ENCODE measurements at regions not wholly inside any gene's neighbourhood (a gene's known extent, or its start where the extent isn't known, plus 50 kb on each side); places are given as distances from the start of the nearest gene placed in this dataset.

DNA sequence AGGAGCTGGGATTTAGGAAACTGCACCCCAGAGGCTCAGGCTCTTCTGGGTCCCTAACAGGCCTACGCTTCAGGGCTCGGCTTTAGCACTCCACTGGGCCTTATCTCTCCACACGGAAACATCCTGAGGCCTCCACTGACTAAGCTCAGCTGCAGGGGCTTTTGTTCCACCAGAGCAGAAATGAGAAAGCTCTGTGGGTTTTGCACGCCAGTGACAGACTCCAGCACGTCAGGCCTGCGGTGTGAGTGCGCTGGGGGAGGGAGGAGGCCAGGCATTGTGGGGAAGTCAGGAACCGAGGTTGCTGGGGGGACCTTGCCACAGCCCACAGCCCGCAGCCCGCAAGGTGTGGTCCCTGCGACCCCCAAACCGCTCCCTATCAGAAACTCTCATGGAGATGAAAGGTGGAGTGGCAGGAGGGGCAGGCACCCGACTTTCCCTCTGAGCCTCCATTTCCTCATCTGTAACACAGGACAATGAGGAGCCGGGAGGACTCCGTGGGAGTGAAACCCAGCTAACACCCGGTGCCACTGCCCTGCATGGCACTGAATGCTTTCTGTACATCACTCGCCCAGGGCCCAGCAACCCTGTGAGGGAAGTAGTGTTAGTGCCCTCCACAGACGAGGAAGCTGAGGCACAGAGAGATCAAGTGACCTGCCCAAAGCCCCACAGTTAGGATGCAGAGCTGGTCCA lies 106.5 kb downstream of the TPRA1 start:
- no peak for DNase-seq

GRCh38 chr3:127483005-127483641 lies 107.4 kb downstream of the TPRA1 start:
- no peak for DNase-seq

GRCh38 chr3:127482216-127483004 lies 108.1 kb downstream of the TPRA1 start:
- DNase-seq: peak; percentile 64

DNA sequence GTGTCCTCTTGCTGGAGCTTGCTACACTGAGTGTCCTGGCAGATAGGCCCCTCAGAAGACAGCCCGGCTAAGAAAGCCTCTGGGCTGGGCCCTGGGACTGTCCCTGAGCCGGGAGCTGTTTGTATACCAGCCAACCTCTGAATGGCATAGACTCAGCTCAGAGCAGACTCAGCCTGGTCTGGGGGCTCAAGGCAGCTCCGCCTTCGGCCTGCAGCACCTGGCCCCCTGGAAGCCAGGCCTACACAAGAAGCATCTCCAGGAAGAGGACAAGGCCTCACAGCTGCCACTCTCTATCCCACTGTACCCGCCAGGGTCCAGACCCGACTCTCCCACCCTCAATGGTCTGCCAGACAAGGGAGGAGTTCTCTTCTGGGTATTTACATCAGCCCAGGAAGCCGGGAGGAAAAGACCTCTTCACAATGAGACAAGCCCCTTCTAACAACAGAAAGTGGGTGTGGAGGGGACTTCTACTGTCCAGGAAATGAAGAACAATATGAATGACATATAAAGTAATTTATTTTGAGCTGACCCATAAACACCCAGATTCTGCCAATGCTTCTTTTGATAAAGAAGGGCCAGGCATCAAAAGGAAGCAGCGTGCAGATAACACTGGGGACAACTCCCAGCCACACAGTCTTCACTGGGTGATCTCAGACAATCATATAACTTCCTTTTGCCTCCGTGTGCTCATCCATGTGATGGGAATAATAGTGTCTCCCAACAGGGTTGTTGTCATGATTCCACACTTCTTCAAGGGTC lies 110.2 kb downstream of the TPRA1 start:
- DNase-seq: no peak

GRCh38 chr3:127479449-127479848 lies 111.1 kb downstream of the TPRA1 start:
- no peak for DNase-seq

DNA sequence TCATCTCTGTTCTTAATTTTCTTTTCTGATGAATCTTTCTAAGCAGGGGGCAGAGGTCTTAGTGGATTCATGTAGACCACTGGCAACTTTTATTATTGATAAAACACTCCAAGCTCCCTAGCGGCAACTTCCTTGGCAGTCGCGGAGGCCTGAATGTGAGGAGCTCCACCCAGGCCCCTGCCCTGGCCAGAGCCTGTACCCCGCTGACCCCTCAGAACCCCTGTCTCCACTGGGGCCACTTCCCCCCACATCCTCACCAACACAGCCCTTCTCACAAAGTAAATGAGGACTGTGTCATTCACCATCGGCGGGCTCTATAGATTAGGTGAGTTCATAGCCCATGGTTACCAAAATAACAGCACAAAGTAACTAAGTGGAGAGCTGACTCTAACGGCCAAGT lies 111.6 kb downstream of the TPRA1 start:
- DNase-seq: no peak

DNA sequence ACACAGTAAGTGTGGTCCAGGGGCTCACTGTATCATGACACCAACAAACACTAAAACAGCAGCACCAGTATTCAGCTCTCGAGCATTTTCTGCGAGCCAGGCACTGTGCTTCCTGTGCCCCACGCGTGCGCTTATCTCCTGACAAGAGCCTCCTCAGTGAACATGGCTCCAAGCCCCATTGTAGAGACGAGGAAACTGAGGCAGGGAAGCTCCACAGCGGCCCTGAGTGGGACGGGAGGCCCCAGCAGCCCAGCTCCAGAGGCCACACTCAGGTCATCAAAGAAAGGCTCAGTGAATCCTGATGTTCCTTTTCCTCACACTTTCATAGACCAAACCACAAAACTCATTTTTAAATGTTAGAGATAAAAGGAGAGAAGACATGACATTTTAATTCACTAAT lies 113.1 kb downstream of the TPRA1 start:
- no peak for DNase-seq

- no peak for DNase-seq
These were observed 113.6 kb downstream of the TPRA1 start for GRCh38 chr3:127476936-127477335.

DNA sequence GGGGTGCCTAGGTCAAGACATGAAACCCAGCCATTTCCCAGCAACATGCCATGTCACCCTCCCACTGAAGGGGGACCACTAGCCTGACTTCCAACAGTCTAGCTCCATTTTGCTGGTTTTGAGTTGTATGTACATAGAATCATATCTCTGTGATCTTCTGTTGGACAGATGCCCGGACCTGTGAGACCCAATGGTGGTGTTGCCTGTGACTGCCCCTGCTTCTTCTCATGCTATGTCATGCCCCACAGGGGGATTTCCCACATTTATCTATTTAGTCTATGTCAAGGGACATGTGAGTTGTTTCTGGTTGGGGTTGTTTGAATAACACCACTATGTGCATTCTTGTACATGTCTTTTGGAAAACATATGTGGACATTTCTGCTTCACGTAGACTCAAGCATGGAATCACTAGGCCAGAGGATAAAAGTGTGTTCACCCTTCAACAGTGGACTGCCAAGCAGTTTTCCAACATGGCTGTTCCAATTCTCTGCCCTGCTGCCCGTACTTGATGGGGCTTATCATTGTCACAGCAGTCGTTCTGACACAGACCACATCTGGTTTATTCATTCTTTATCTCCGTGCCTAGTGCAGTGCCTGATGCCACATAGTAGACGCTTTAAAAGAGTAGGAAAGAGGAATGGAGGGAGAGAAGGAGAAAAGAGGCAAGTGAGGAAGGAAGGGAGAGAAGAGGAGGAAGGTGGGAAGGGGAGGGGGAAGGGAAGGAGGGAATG lies 114.4 kb downstream of the TPRA1 start:
- DNase-seq: no peak

- DNase-seq: no peak
These were observed 115.1 kb downstream of the TPRA1 start for GRCh38 chr3:127475391-127475790.

DNA sequence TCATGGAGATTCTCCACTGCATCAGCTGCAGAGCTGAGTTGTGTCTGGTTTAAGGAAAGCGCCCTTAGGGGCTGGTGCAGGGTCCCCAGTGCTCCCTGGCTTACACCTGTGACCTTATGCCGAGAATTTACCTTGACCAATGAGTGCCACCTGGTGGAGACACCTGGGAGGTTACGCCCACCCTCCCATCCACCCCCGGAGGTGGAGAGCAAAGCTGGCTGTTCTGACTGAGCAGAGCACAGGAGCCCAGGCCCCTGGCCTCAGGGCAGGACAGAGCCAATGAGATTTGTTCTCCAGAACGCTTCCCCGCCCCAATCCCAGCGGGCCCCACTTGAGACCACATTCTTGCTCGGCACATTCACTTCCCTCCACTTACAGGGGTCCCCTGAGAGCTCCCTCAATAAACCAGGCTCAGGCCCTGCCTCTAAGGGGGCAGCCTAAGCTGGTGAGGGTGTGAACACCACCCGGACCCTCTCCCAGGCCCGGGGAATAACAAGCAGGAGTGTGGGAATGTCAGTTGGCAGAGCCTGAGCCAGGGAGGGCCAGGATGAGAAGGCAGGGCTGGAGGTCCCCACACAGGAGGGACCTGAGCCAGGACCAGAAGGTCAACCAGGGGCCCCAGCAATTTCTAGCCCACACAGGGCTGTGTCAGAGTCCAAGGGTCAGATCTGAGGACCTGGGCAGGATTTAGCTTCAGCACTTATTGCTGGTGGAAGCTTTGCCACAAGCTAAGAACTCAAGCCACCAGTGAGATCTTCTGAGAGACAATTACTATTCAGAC lies 117.1 kb downstream of the TPRA1 start:
- DNase-seq: no peak

DNA sequence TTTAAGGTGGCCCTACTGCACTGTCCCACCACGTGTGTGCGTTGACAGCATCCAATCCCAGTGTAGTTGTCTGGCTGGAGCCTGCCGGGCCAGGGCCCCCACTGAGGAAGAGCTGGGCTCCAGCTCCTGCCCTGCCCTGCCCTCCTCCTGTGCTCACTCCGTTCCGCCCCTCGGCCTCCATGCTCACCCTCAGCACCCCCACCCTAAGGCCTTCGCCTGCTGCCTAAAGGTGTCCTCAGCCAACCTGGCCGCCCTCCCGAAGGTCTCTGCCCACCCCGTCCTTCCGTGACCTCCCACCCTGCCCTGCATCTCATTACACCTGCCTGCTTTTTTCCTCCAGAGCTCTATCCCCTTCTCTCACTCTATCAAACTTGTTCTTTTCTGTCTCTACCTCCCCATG lies 118.0 kb downstream of the TPRA1 start:
- no peak for DNase-seq

GRCh38 chr3:127471142-127471541 lies 119.4 kb downstream of the TPRA1 start:
- no peak for DNase-seq

GRCh38 chr3:127469760-127470159 lies 120.8 kb downstream of the TPRA1 start:
- DNase-seq: no peak

DNA sequence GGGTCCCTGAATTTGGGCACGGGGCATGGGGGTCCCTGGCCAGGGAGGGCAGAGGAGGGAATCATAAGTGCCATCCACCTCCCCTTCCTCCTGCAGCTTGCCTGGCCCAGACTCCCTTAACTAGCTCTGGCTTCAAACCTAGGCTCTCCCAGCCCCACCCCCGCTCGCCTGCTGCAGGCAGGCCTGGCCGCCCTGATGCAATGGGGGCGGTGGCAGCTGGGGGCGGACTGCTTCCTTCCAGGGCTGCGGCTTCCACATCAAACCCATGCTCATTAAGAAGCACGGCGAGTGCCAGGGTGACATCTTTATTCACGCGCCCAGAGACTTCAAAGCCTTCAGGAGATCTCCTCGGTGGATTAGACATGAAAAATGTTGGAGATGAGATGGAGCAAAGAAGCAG lies 123.1 kb downstream of the TPRA1 start:
- no peak for DNase-seq

DNA sequence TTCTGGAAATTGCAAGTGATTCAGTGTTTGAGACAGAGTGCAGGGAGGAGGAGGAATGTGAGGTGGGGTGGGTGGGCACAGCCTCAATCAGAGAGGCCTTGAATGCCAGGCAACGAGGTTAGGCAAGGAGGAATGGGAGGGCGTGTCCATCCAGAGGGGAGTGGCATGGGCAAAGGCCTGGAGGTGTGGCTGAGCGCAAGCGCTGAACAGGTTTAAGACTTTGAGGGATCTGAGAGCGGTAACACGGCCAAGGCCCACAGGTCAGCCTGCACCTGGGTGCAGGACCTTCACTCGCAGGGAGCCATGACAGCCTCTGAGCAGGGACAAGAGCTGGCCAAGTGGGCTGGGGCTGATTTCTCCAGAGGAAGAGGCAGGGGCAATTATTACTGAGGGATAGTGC lies 125.9 kb downstream of the TPRA1 start:
- DNase-seq: no peak

DNA sequence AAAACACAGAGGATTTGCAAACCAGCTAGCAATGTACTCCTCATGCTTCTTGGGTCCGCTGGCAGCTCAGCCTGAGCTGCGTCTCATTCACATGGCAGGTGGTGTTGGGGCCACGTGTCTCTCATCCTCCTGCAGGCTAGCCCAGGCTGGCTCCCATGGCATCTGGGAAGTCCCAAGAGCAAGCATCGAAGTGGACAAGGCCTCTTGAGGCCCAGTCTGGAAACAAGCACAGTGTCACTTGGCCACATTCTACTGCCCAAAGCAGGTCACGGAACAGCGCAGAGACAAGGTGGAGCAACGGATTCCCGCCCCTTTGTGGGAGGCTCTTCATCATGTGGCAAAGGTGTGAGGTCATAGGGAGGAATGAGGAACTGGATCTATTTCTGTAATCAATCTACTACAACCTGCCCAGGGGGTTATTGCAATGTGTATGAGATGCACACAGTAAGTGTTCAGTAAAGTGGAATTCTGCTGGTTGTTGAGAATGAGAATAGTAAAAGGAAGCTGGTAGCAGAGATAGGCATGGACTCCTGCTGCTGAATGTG lies 128.3 kb downstream of the TPRA1 start:
- no peak for DNase-seq

- no peak for DNase-seq
These were observed 129.1 kb downstream of the TPRA1 start for GRCh38 chr3:127461286-127461910.

DNA sequence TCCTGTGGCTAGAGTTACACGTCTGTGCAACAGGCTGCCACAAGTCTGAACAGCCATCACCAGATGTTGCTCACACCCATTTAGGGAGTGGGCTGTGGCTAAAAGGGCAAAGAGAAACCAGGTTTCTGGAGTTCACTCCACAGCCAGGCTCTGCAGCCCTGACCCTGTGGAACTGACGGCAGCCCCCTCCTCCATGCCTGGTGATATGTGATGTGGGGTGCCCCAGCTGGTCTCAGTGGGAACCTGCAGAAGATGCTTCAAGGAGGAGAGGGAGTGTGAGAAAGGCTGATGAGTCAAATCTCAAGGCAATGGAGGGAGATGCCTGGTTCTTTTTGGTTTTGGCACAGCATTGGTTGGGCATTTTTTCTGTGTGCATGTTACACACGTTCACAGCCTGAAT lies 130.6 kb downstream of the TPRA1 start:
- no peak for DNase-seq

- DNase-seq: no peak
These were observed 131.6 kb downstream of the TPRA1 start for GRCh38 chr3:127458696-127459604.

Measured in NCI-H1694 (cell line).